Neural progenitor cell (in vitro differentiated cells): ENCODE measurements at regions not wholly inside any gene's neighbourhood (a gene's known extent, or its start where the extent isn't known, plus 50 kb on each side); places are given as distances from the start of the nearest gene placed in this dataset.

ENCODE experiments used
- DNase-seq: peaks from one replicate; pipeline ENCODE4 v3.0.0-alpha.2; 2016; ENCODE audit warnings: low spot score
- H2AFZ ChIP-seq: fragments of 200-600 bp; sonication (generic); replicated peaks from 2 replicates; pipeline ENCODE4 v1.6.1; 2016; ENCODE audit warnings: antibody characterized with exemption
- H3F3A ChIP-seq: fragments of 200-600 bp; sonication (generic); 2 replicates; pipeline ENCODE4 v1.6.1; 2016; ENCODE audit warnings: antibody characterized with exemption, low read depth
- H3K27ac ChIP-seq: fragments of 200-600 bp; sonication (generic); 2 replicates; pipeline ENCODE4 v1.5.1; 2016; ENCODE audit warnings: mild to moderate bottlenecking
- H3K27me3 ChIP-seq: fragments of 200-600 bp; sonication (generic); 2 replicates; pipeline ENCODE4 v1.6.1; 2016; ENCODE audit warnings: mild to moderate bottlenecking, moderate library complexity
- H3K36me3 ChIP-seq: fragments of 200-600 bp; sonication (generic); 2 replicates; pipeline ENCODE4 v1.5.1; 2016
- H3K4me1 ChIP-seq: fragments of 200-600 bp; sonication (generic); 2 replicates; pipeline ENCODE4 v1.6.1; 2016; ENCODE audit warnings: mixed run types
- H3K4me2 ChIP-seq: fragments of 200-600 bp; sonication (generic); 2 replicates; pipeline ENCODE4 v1.6.1; 2016
- H3K4me3 ChIP-seq: fragments of 200-600 bp; sonication (generic); 2 replicates; pipeline ENCODE4 v1.5.1; 2016
- H3K79me2 ChIP-seq: fragments of 200-600 bp; sonication (generic); 2 replicates; pipeline ENCODE4 v1.6.1; 2016; ENCODE audit warnings: low read depth
- H3K9ac ChIP-seq: fragments of 200-600 bp; sonication (generic); 2 replicates; pipeline ENCODE4 v1.6.1; 2016
- H3K9me3 ChIP-seq: fragments of 200-600 bp; sonication (generic); 2 replicates; pipeline ENCODE4 v1.5.1; 2016; ENCODE audit warnings: low read depth
- H4K20me1 ChIP-seq: fragments of 200-600 bp; sonication (generic); 2 replicates; pipeline ENCODE4 v1.6.1; 2016; ENCODE audit warnings: low read depth
- H3K27ac Mint-ChIP-seq: 3 replicates; pipeline ENCODE4 v1.8.0; 2021; ENCODE audit warnings: mixed read lengths
- H3K27me3 Mint-ChIP-seq: 2 replicates; pipeline ENCODE4 v1.8.0; 2022; ENCODE audit warnings: low read depth, mild to moderate bottlenecking, inconsistent platforms, moderate library complexity, mixed read lengths; ENCODE audit not compliant: insufficient read depth
- H3K36me3 Mint-ChIP-seq: 3 replicates; pipeline ENCODE4 v1.8.0; 2021; ENCODE audit warnings: mixed read lengths
- H3K4me1 Mint-ChIP-seq: 3 replicates; pipeline ENCODE4 v1.8.0; 2021; ENCODE audit warnings: mixed read lengths
- H3K4me3 Mint-ChIP-seq: 3 replicates; pipeline ENCODE4 v1.8.0; 2021; ENCODE audit warnings: mild to moderate bottlenecking, moderate library complexity, mixed read lengths
- H3K9me3 Mint-ChIP-seq: 3 replicates; pipeline ENCODE4 v1.8.0; 2020; ENCODE audit warnings: mixed read lengths
- CTCF ChIP-seq: fragments of 200-600 bp; sonication (generic); IDR thresholded peaks from 2 replicates; pipeline ENCODE4 v1.5.1; 2017; ENCODE audit warnings: antibody characterized with exemption, mild to moderate bottlenecking
- EZH2 ChIP-seq: fragments of 200-600 bp; sonication (generic); IDR thresholded peaks from 2 replicates; pipeline ENCODE4 v1.6.1; 2017; ENCODE audit warnings: antibody characterized with exemption, mild to moderate bottlenecking, moderate library complexity
- EZH2phosphoT487 ChIP-seq: fragments of 200-600 bp; sonication (generic); IDR thresholded peaks from 2 replicates; pipeline ENCODE4 v1.6.1; 2017; ENCODE audit warnings: antibody characterized with exemption

- H3K9me3 Mint-ChIP-seq = no peaks in the 10 kb centered on the region
- no peak overlapping the region for H3K27ac Mint-ChIP-seq
- no peaks in the 10 kb centered on the region for H3K36me3 Mint-ChIP-seq
- DNase-seq = no peak
- no peak overlapping the region for H3K27ac ChIP-seq
- H3F3A ChIP-seq = peaks cover 4% of the 10 kb centered on the region
- no peak overlapping the region for H3K4me3 Mint-ChIP-seq
- no peaks in the 10 kb centered on the region for H4K20me1 ChIP-seq
- H3K4me2 ChIP-seq = no peak overlapping the region
- TF ChIP-seq CTCF (no peak), EZH2 (no peak), EZH2phosphoT487 (no peak)
- H2AFZ ChIP-seq = no peak overlapping the region
- peaks cover 3% of the 10 kb centered on the region for H3K27me3 ChIP-seq
- H3K27me3 Mint-ChIP-seq = peaks cover 28% of the 10 kb centered on the region
- H3K4me3 ChIP-seq = no peak overlapping the region
- peaks cover 67% of the 10 kb centered on the region for H3K4me1 Mint-ChIP-seq
- peaks cover 20% of the 10 kb centered on the region for H3K4me1 ChIP-seq
- no peak overlapping the region for H3K9ac ChIP-seq
- no peaks in the 10 kb centered on the region for H3K9me3 ChIP-seq
- H3K36me3 ChIP-seq = no peaks in the 10 kb centered on the region
- H3K79me2 ChIP-seq = no peaks in the 10 kb centered on the region
These were observed 77.1 kb upstream of the FRMD1 start for GRCh38 chr6:168155821-168156741.

- Histone ChIP-seq H4K20me1 (no peaks in the 10 kb centered on the region), H3K36me3 (no peaks in the 10 kb centered on the region), H3K27ac (no peak overlapping the region), H3K9ac (no peak overlapping the region), H3K4me2 (no peak overlapping the region), H3K4me3 (no peak overlapping the region), H3K79me2 (no peaks in the 10 kb centered on the region), H3K27me3 (peaks cover 3% of the 10 kb centered on the region), H3K9me3 (no peaks in the 10 kb centered on the region), H3K4me1 (peaks cover 20% of the 10 kb centered on the region), H3F3A (peaks cover 4% of the 10 kb centered on the region), H2AFZ (no peak overlapping the region)
- DNase-seq = no peak
- H3K27ac Mint-ChIP-seq = peak overlapping the region; percentile 3
- peaks cover 65% of the 10 kb centered on the region for H3K4me1 Mint-ChIP-seq
- H3K27me3 Mint-ChIP-seq = peaks cover 28% of the 10 kb centered on the region
- H3K9me3 Mint-ChIP-seq = no peaks in the 10 kb centered on the region
- TF ChIP-seq CTCF = no peak
- H3K36me3 Mint-ChIP-seq = no peaks in the 10 kb centered on the region
- H3K4me3 Mint-ChIP-seq = no peak overlapping the region
These were observed 76.2 kb upstream of the FRMD1 start for GRCh38 chr6:168155193-168155592.

GRCh38 chr6:168154263-168154917 lies 75.4 kb upstream of the FRMD1 start:
- DNase-seq = no peak
- H3K79me2 ChIP-seq = no peaks in the 10 kb centered on the region
- H3K27ac Mint-ChIP-seq = no peak overlapping the region

More at GRCh38 chr6:168154263-168154917, 75.4 kb upstream of the FRMD1 start:
- H3K36me3 Mint-ChIP-seq = no peaks in the 10 kb centered on the region
- Histone ChIP-seq H4K20me1 (no peaks in the 10 kb centered on the region), H3K27ac (no peak overlapping the region), H3K4me2 (no peak overlapping the region), H3K9me3 (no peaks in the 10 kb centered on the region), H3K4me3 (no peak overlapping the region), H2AFZ (no peak overlapping the region), H3F3A (peaks cover 4% of the 10 kb centered on the region), H3K4me1 (peaks cover 20% of the 10 kb centered on the region), H3K27me3 (peaks cover 3% of the 10 kb centered on the region), H3K9ac (no peak overlapping the region), H3K36me3 (no peaks in the 10 kb centered on the region)
- H3K4me1 Mint-ChIP-seq = peaks cover 62% of the 10 kb centered on the region
- H3K9me3 Mint-ChIP-seq = no peaks in the 10 kb centered on the region
- TF ChIP-seq EZH2phosphoT487 = no peak
- TF ChIP-seq EZH2 = no peak
- no peak for TF ChIP-seq CTCF
- H3K27me3 Mint-ChIP-seq = peaks cover 20% of the 10 kb centered on the region
- H3K4me3 Mint-ChIP-seq = peak overlapping the region; percentile 57
